ENCODE measurements at regions not wholly inside any gene's neighbourhood (a gene's known extent, or its start where the extent isn't known, plus 50 kb on each side); places are given as distances from the start of the nearest gene placed in this dataset.

GRCh38 chr7:11957956-11958355, 126.0 kb upstream of the THSD7A start:
- intact Hi-C loops (cut with micrococcal nuclease) = no loop called here
- H2AFZ ChIP-seq (ENCODE audit: insufficient read depth, low read depth, low read length, poor library complexity, severe bottlenecking) = no peak overlapping the region
- Mint-ChIP-seq H3K36me3 (no peaks in the 10 kb centered on the region), H3K9me3 (peaks cover 0 to 8% (median 4%) of the 10 kb centered on the region in 7 donors), H3K4me1 (no peaks in the 10 kb centered on the region), H3K27ac (no peak overlapping the region), H3K27me3 (ENCODE audit: low read depth in 3 of 3) (peaks cover 0 to 2% (median 0%) of the 10 kb centered on the region in 3 donors), H3K4me3 (no peak overlapping the region)
- H4K20me1 ChIP-seq (ENCODE audit: insufficient read depth, low read length) = no peaks in the 10 kb centered on the region
- no peak for TF ChIP-seq CTCF (IDR thresholded peaks at IDR 0.05)
- no peaks in the 10 kb centered on the region for H3K4me1 ChIP-seq (ENCODE audit: control insufficient read depth in 1 of 2, insufficient read depth in 2 of 2, low read length in 2 of 2)
- no CpG with 5 or more reads among the region's 1 CpG for WGBS (ENCODE audit: insufficient coverage)
- H3K4me2 ChIP-seq (replicated peaks; ENCODE audit: extremely low read depth, low read length, poor library complexity, severe bottlenecking) = no peak overlapping the region
- no peak overlapping the region for H3K27ac ChIP-seq (ENCODE audit: low read depth in 1 of 2, low read length in 2 of 2)
- H3K36me3 ChIP-seq (replicated peaks in 1 of 2; ENCODE audit: control insufficient read depth in 1 of 2, insufficient read depth in 2 of 2, low read length in 2 of 2) = no peaks in the 10 kb centered on the region
- peaks cover 3 to 5% of the 10 kb centered on the region in 2 donors for H3K9me3 ChIP-seq (replicated peaks in 1 of 2; ENCODE audit: control insufficient read depth in 1 of 2, insufficient read depth in 1 of 2, low read length in 2 of 2)
- no peaks in the 10 kb centered on the region for H3K27me3 ChIP-seq (ENCODE audit: control insufficient read depth in 2 of 2, insufficient read depth in 2 of 2, low read length in 2 of 2)
- DNase-seq = no peak
- no peak overlapping the region for H3K4me3 ChIP-seq (replicated peaks in 1 of 3; ENCODE audit: low read depth in 2 of 3, low read length in 3 of 3)
- H3K79me2 ChIP-seq (ENCODE audit: insufficient read depth, low read length) = no peaks in the 10 kb centered on the region
- no peak overlapping the region for H3K9ac ChIP-seq (ENCODE audit: insufficient read depth, low read length, poor library complexity, severe bottlenecking)

- Histone ChIP-seq H3K9ac (ENCODE audit: insufficient read depth, low read length, poor library complexity, severe bottlenecking) (no peak overlapping the region), H3K9me3 (replicated peaks in 1 of 2; ENCODE audit: control insufficient read depth in 1 of 2, insufficient read depth in 1 of 2, low read length in 2 of 2) (peaks cover 0 to 3% of the 10 kb centered on the region in 2 donors), H4K20me1 (ENCODE audit: insufficient read depth, low read length) (no peaks in the 10 kb centered on the region), H3K4me2 (replicated peaks; ENCODE audit: extremely low read depth, low read length, poor library complexity, severe bottlenecking) (no peak overlapping the region), H3K27ac (ENCODE audit: low read depth in 1 of 2, low read length in 2 of 2) (no peak overlapping the region), H3K4me1 (ENCODE audit: control insufficient read depth in 1 of 2, insufficient read depth in 2 of 2, low read length in 2 of 2) (no peaks in the 10 kb centered on the region), H3K27me3 (ENCODE audit: control insufficient read depth in 2 of 2, insufficient read depth in 2 of 2, low read length in 2 of 2) (no peaks in the 10 kb centered on the region), H3K79me2 (ENCODE audit: insufficient read depth, low read length) (no peaks in the 10 kb centered on the region), H2AFZ (ENCODE audit: insufficient read depth, low read depth, low read length, poor library complexity, severe bottlenecking) (no peak overlapping the region), H3K4me3 (replicated peaks in 1 of 3; ENCODE audit: low read depth in 2 of 3, low read length in 3 of 3) (no peak overlapping the region), H3K36me3 (replicated peaks in 1 of 2; ENCODE audit: control insufficient read depth in 1 of 2, insufficient read depth in 2 of 2, low read length in 2 of 2) (no peaks in the 10 kb centered on the region)
- Mint-ChIP-seq H3K27me3 (ENCODE audit: low read depth in 3 of 3) (peaks cover 0 to 2% (median 0%) of the 10 kb centered on the region in 3 donors), H3K4me3 (no peak overlapping the region), H3K27ac (no peak overlapping the region), H3K9me3 (peaks cover 1 to 8% (median 4%) of the 10 kb centered on the region in 7 donors), H3K4me1 (no peaks in the 10 kb centered on the region), H3K36me3 (no peaks in the 10 kb centered on the region)
- no peak for TF ChIP-seq CTCF (IDR thresholded peaks at IDR 0.05)
- intact Hi-C loops (cut with micrococcal nuclease) = no loop called here
- DNase-seq = no peak
- no CpG with 5 or more reads among the region's 2 CpGs for WGBS (ENCODE audit: insufficient coverage)
These were observed 127.1 kb upstream of the THSD7A start for GRCh38 chr7:11959121-11959520.
